Activated CD8-positive, alpha-beta memory T cell treated with anti-CD3 and anti-CD28 coated beads, Interleukin-2, amount 10 ng/mL, durations not matched to agents 7 days and 5 days (primary cell): ENCODE measurements at regions not wholly inside any gene's neighbourhood (a gene's known extent, or its start where the extent isn't known, plus 50 kb on each side); places are given as distances from the start of the nearest gene placed in this dataset.

Experiments used
- ATAC-seq: fragments of 150-1000 bp; cut with Tn5 transposase; one replicate; pipeline ENCODE4 v1.10.0; 2021; ENCODE audit warnings: moderate library complexity
- CTCF ChIA-PET: fragments of 350-600 bp; sonication (Branson Sonifier 250); formaldehyde crosslinking; loops from one replicate; lab custom pipeline; 2021; ENCODE audit warnings: antibody characterized with exemption; lab: Charles Lee
- DNase-seq: peaks from one replicate; pipeline ENCODE4 v3.0.0-alpha.2; 2020
- H3K27ac Mint-ChIP-seq: one replicate; pipeline ENCODE4 v1.8.0; 2021; ENCODE audit warnings: mild to moderate bottlenecking, mixed read lengths
- H3K27me3 Mint-ChIP-seq: one replicate; pipeline ENCODE4 v1.8.0; 2021; ENCODE audit warnings: mixed read lengths
- H3K36me3 Mint-ChIP-seq: one replicate; pipeline ENCODE4 v1.8.0; 2021; ENCODE audit warnings: mild to moderate bottlenecking, mixed read lengths
- H3K4me1 Mint-ChIP-seq: one replicate; pipeline ENCODE4 v1.8.0; 2021; ENCODE audit warnings: mixed read lengths
- H3K4me3 Mint-ChIP-seq: one replicate; pipeline ENCODE4 v1.8.0; 2021; ENCODE audit warnings: mild to moderate bottlenecking, moderate library complexity, mixed read lengths
- H3K9me3 Mint-ChIP-seq: one replicate; pipeline ENCODE4 v1.8.0; 2022; ENCODE audit warnings: low read depth, mixed read lengths

DNA sequence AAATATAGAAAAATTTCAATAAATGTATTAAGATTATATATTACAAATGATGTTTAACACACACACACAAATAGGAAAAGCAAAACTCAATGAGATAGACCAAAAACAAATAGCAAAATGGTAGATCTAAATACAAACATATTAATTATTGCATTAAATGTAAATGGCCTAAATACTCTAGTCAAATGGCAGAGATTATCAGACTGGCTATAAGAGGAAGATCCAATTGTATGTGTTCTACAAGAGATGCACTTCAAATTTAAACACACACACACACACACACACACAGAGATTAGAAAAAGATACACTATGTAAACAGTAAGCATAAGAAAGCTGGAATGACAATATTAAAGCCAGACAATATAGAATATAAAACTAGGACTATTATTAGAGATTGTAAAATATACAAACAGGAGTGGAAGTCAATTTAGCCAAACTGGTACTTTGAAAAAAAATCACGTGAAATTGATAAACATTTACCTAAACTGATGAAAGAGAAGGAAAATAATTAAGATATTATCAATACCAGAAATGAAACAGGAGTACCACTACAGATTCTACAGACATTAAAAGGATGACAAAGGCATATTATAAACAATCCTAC is 150.5 kb downstream of the TBXT start:
- no peaks in the 10 kb centered on the region for H3K4me1 Mint-ChIP-seq
- no peaks in the 10 kb centered on the region for H3K27me3 Mint-ChIP-seq
- no peak overlapping the region for H3K27ac Mint-ChIP-seq
- DNase-seq (no peak), ATAC-seq (no peak)
- CTCF ChIA-PET: no interaction called here
- no peak overlapping the region for H3K4me3 Mint-ChIP-seq
- H3K9me3 Mint-ChIP-seq: peaks cover 4% of the 10 kb centered on the region
- no peaks in the 10 kb centered on the region for H3K36me3 Mint-ChIP-seq

DNA sequence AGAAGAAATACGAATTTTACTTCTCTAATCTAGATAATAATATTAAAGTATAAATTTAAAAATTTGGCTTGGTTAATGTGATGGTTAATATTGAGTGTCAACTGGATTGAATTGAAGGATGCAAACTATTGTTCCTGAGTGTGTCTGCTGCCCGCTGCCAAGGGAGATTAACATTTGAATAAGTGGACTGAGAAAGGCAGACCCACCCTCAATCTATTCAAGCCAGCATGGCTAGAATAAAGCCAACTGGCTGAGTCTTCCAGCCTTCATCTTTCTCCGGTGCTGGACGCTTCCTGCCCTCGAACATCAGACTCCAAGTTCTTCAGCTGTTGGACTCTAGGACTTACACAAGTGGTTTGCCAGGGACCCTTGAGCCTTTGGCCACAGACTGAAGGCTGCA is 152.7 kb downstream of the TBXT start:
- peaks cover 4% of the 10 kb centered on the region for H3K9me3 Mint-ChIP-seq
- DNase-seq (no peak), ATAC-seq (no peak)
- H3K36me3 Mint-ChIP-seq: no peaks in the 10 kb centered on the region
- H3K27me3 Mint-ChIP-seq: peaks cover 13% of the 10 kb centered on the region
- H3K4me1 Mint-ChIP-seq: no peaks in the 10 kb centered on the region
- CTCF ChIA-PET: no interaction called here
- H3K27ac Mint-ChIP-seq: no peak overlapping the region
- no peak overlapping the region for H3K4me3 Mint-ChIP-seq

DNA sequence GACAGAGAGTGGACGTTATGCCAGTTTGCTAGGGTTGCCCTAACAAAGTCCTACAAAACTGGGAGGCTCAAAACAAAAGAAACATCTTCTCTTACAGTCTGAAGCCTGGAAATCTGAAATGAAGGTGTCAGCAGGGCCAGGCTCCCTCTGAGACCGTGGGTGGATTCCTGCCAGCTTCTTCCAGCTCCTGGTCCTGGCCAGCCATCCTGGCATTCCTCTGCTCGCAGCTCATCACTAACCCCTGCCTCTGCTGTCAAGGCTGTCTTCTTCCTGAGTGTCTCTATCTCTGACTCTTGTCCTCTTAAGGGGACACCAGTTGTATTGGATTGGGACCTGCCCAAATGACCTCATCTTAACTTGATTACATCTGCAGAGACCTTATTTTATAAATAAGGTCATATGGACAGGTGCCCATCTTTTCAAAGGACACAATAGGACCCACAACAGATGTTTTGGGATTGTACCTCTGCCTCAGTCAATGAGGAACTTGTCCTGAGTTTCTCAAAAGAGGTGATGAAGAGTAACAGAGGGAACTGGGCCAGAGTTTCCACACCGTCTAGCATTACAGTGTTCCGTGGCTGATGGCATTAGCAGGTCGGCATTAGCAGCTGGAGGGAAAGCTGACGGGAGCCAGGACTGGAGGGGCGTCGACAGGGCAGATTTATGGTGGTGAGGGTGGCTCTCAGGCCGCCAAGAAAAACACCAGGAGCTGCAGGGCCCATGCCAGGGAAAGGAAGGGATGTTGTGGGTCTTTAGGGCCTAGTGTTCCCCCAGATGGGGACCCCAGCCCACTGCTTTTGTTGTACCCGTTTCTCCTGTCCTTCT is 157.3 kb downstream of the TBXT start:
- Mint-ChIP-seq H3K4me3 (no peak overlapping the region), H3K27me3 (peaks cover 53% of the 10 kb centered on the region), H3K4me1 (peaks cover 2% of the 10 kb centered on the region), H3K27ac (no peak overlapping the region), H3K36me3 (no peaks in the 10 kb centered on the region), H3K9me3 (no peaks in the 10 kb centered on the region)
- CTCF ChIA-PET: no interaction called here
- ATAC-seq: no peak
- DNase-seq: no peak

- DNase-seq: no peak
- no peaks in the 10 kb centered on the region for H3K36me3 Mint-ChIP-seq
- no peak overlapping the region for H3K27ac Mint-ChIP-seq
- peaks cover 2% of the 10 kb centered on the region for H3K4me1 Mint-ChIP-seq
- peaks cover 61% of the 10 kb centered on the region for H3K27me3 Mint-ChIP-seq
- ATAC-seq: no peak
- CTCF ChIA-PET: no interaction called here
- H3K4me3 Mint-ChIP-seq: no peak overlapping the region
- no peaks in the 10 kb centered on the region for H3K9me3 Mint-ChIP-seq
Observed at GRCh38 chr6:166009385-166010031, 158.1 kb downstream of the TBXT start.

- no peak for DNase-seq
- Mint-ChIP-seq H3K4me1 (peaks cover 2% of the 10 kb centered on the region), H3K9me3 (no peaks in the 10 kb centered on the region), H3K4me3 (no peak overlapping the region), H3K36me3 (no peaks in the 10 kb centered on the region), H3K27ac (no peak overlapping the region), H3K27me3 (peaks cover 64% of the 10 kb centered on the region)
- CTCF ChIA-PET: no interaction called here
- ATAC-seq: no peak
Observed at GRCh38 chr6:166008441-166009369, 158.9 kb downstream of the TBXT start.

DNA sequence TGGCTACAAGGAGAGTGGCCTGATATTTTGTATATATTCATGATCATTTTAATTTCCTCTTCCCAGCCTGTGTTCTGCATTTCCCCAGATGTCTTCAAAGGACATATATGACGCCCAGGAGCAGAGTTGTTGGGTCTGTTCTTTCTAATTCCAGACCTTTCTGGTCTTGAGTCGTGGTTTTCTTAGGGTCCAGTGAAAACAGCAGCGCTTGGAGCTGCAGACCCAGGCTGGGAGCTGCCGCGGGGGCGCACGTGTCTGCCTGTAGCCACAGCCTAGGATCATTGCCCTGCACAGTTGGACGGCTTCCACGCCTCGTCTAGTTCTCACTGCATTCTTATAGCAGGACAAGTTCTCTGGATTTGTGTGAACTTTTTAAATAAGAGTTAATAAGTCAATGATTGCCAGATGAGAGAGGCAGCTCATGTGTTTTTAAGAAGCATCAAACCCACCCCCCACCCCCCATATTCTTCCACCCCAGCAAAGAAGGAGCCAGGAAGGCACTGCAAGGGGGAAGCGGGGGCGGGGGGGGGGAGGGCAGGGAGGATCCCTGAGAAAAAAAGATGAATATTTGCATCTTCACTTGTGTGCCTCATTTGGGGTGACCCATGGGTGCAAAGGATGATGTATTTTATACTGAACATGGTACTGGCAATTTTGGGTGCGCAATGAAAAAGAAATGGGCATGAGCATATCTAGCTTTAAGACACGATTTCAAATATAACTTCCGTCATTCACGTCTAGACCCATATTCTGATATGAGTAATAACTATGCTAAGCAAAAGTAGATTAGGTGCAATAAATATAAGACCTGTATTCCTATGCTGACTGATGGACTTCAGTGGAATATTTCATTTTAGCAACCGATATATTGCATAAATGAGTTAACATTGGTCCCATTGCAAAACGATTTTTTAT is 160.0 kb downstream of the TBXT start:
- H3K27ac Mint-ChIP-seq: no peak overlapping the region
- H3K36me3 Mint-ChIP-seq: no peaks in the 10 kb centered on the region
- H3K4me3 Mint-ChIP-seq: no peak overlapping the region
- H3K4me1 Mint-ChIP-seq: peaks cover 2% of the 10 kb centered on the region
- CTCF ChIA-PET: no interaction called here
- peaks cover 67% of the 10 kb centered on the region for H3K27me3 Mint-ChIP-seq
- no peak for DNase-seq
- no peaks in the 10 kb centered on the region for H3K9me3 Mint-ChIP-seq
- no peak for ATAC-seq

DNA sequence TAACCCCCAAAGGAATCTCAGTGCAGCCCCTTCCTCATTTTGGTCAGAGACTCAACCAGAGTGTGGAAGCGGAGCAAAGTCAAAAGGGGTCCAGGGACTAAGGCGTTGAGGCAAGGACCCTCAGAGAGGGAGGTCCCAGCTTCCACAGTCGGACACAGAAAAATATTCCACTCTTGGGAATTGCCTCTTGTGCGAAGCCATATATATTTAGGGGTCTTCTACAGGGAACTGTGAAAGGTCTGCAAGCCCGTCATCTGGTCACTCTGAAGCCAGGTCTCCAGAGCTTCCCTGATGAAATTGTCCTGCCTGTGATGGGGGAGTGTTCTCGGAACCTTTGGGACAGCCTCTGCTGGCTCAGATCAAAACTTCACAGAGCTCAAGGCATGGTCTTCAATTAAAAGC is 160.8 kb downstream of the TBXT start:
- no peak for ATAC-seq

GRCh38 chr6:166005944-166006899 is 161.4 kb downstream of the TBXT start:
- Mint-ChIP-seq H3K9me3 (no peaks in the 10 kb centered on the region), H3K27me3 (peaks cover 69% of the 10 kb centered on the region), H3K27ac (no peak overlapping the region), H3K4me1 (peaks cover 2% of the 10 kb centered on the region), H3K4me3 (no peak overlapping the region), H3K36me3 (no peaks in the 10 kb centered on the region)
- ATAC-seq: no peak
- CTCF ChIA-PET: no interaction called here
- no peak for DNase-seq

More for the DNA sequence above, 160.8 kb downstream of the TBXT start:
- Mint-ChIP-seq H3K27ac (no peak overlapping the region), H3K4me1 (peaks cover 2% of the 10 kb centered on the region), H3K36me3 (no peaks in the 10 kb centered on the region), H3K4me3 (no peak overlapping the region), H3K27me3 (peaks cover 67% of the 10 kb centered on the region), H3K9me3 (no peaks in the 10 kb centered on the region)
- no peak for DNase-seq
- CTCF ChIA-PET: no interaction called here

DNA sequence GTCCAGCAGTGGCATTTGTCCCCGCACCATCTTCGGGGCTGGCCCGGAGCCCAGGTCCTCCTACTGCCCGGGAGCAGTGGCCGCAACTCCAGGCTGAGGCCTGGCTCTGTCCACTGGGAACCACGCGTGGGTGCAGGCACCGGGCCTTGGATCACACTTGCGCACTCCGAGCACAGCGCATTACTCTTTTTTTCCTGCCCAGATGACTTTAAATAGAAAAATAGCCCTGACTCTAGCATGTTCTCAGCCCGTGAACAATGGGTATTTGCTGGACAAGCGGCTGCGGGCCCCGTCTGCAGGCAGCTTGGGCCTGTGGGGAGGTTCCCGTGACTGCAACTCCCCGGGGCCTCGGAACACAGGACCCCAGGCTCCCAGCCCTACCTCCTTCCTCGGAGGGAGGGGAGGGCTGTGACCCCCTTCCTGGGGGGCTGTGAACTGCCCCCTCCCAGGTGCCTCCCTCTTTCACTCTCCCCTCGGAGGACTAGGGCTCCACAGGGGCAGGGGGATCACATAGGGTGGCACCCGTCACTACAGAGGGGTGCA is 162.2 kb downstream of the TBXT start:
- Mint-ChIP-seq H3K27ac (no peak overlapping the region), H3K27me3 (peaks cover 63% of the 10 kb centered on the region), H3K36me3 (no peaks in the 10 kb centered on the region), H3K9me3 (no peaks in the 10 kb centered on the region), H3K4me1 (peaks cover 2% of the 10 kb centered on the region), H3K4me3 (no peak overlapping the region)
- DNase-seq: no peak
- no peak for ATAC-seq
- CTCF ChIA-PET: no interaction called here

DNA sequence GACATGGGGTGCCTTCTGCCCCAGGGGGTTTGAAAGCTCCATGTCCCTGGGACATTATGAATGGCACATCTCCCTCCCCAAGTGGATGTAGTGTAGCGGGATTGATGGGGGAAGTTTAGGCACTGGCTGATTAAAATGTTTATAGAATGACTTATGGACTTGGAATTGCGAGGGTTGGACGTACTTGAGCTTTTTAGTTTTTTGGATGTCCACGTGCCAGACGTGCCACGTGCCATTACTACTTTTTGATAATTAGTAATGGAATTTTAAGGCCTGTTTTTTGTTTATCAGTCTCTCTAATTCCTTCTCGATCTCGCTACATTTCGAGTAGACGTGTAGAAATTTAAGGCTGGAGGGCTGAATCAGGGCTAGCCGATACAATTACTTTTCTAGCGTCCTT is 162.8 kb downstream of the TBXT start:
- H3K27me3 Mint-ChIP-seq: peaks cover 59% of the 10 kb centered on the region
- no peak overlapping the region for H3K4me3 Mint-ChIP-seq
- DNase-seq (no peak), ATAC-seq (no peak)
- no peaks in the 10 kb centered on the region for H3K9me3 Mint-ChIP-seq
- no peak overlapping the region for H3K27ac Mint-ChIP-seq
- peaks cover 2% of the 10 kb centered on the region for H3K4me1 Mint-ChIP-seq
- CTCF ChIA-PET: no interaction called here
- no peaks in the 10 kb centered on the region for H3K36me3 Mint-ChIP-seq

DNA sequence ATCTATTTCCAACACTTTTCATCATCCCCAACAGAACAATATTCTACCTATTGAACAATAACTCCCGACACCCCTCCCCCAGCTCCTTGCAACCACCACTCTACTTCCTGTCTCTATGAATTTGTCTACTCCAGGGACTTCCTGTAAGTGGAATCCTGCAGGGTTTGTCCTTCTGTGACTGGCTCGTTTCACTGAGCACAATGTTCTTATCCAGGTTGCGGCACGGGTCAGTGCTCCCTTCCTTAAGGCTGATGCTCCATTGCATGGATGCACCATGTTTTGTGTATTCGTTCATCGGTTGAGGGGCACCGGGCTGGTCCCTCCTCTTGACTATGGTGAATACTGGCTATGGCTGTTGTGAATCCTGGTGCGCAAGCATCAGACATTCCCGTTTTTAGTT is 163.2 kb downstream of the TBXT start:
- no peak for ATAC-seq
- peaks cover 55% of the 10 kb centered on the region for H3K27me3 Mint-ChIP-seq
- DNase-seq: no peak
- no peak overlapping the region for H3K27ac Mint-ChIP-seq
- no peaks in the 10 kb centered on the region for H3K9me3 Mint-ChIP-seq
- no peaks in the 10 kb centered on the region for H3K36me3 Mint-ChIP-seq
- H3K4me1 Mint-ChIP-seq: peaks cover 2% of the 10 kb centered on the region
- CTCF ChIA-PET: no interaction called here
- H3K4me3 Mint-ChIP-seq: no peak overlapping the region
